ENCODE measurements at regions not wholly inside any gene's neighbourhood (a gene's known extent, or its start where the extent isn't known, plus 50 kb on each side); places are given as distances from the start of the nearest gene placed in this dataset.

- DNase-seq (no peak), ATAC-seq (no peak)
- Mint-ChIP-seq H3K9me3 (peaks cover 10 to 63% (median 29%) of the 10 kb centered on the region in 11 donors), H3K4me1 (no peaks in the 10 kb centered on the region), H3K36me3 (peaks cover 0 to 4% (median 0%) of the 10 kb centered on the region in 5 donors), H3K4me3 (no peak overlapping the region), H3K27ac (no peak overlapping the region), H3K27me3 (no peaks in the 10 kb centered on the region)
- Histone ChIP-seq H3K27me3 (ENCODE audit: control insufficient read depth in 2 of 2, insufficient read depth in 2 of 2, low read length in 2 of 2) (no peaks in the 10 kb centered on the region), H3K4me3 (ENCODE audit: low read length) (no peak overlapping the region), H3K4me1 (ENCODE audit: control insufficient read depth in 2 of 2, insufficient read depth in 2 of 2, low read length in 2 of 2) (no peaks in the 10 kb centered on the region), H3K9me3 (ENCODE audit: control insufficient read depth in 2 of 3, low read length in 3 of 3) (peaks cover 0 to 43% (median 0%) of the 10 kb centered on the region in 3 experiments), H3K27ac (ENCODE audit: low read depth, low read length) (no peak overlapping the region), H3K36me3 (ENCODE audit: control insufficient read depth in 2 of 3, insufficient read depth in 3 of 3, low read length in 3 of 3) (no peaks in the 10 kb centered on the region)
- CTCF ChIA-PET, result no interaction called here
- intact Hi-C loops (cut with micrococcal nuclease), result no loop called here
- POLR2A ChIA-PET, result no interaction called here
Measured at GRCh38 chr16:35201151-35201550, 1741.7 kb downstream of the TP53TG3F start.

GRCh38 chr16:35203636-35204035 lies 1744.2 kb downstream of the TP53TG3F start:
- no peak overlapping the region for H3K4me3 ChIP-seq (ENCODE audit: low read length)
- Mint-ChIP-seq H3K27ac (no peak overlapping the region), H3K27me3 (no peaks in the 10 kb centered on the region), H3K36me3 (peaks cover 0 to 4% (median 0%) of the 10 kb centered on the region in 5 donors), H3K4me3 (no peak overlapping the region), H3K9me3 (peaks cover 9 to 50% (median 24%) of the 10 kb centered on the region in 11 donors), H3K4me1 (no peaks in the 10 kb centered on the region)
- ChIA-PET POLR2A (no interaction called here), CTCF (no interaction called here)
- ATAC-seq, result no peak
- no peaks in the 10 kb centered on the region for H3K4me1 ChIP-seq (ENCODE audit: control insufficient read depth in 2 of 2, insufficient read depth in 2 of 2, low read length in 2 of 2)
- H3K27me3 ChIP-seq (ENCODE audit: control insufficient read depth in 2 of 2, insufficient read depth in 2 of 2, low read length in 2 of 2), result no peaks in the 10 kb centered on the region
- peaks cover 0 to 43% (median 0%) of the 10 kb centered on the region in 3 experiments for H3K9me3 ChIP-seq (ENCODE audit: control insufficient read depth in 2 of 3, low read length in 3 of 3)
- H3K27ac ChIP-seq (ENCODE audit: low read depth, low read length), result no peak overlapping the region
- DNase-seq, result no peak
- intact Hi-C loops (cut with micrococcal nuclease), result no loop called here
- H3K36me3 ChIP-seq (ENCODE audit: control insufficient read depth in 2 of 3, insufficient read depth in 3 of 3, low read length in 3 of 3), result no peaks in the 10 kb centered on the region

GRCh38 chr16:35207059-35207999 lies 1747.9 kb downstream of the TP53TG3F start:
- no peak overlapping the region for H3K4me3 Mint-ChIP-seq
- CTCF ChIA-PET, result no interaction called here
- H3K27ac Mint-ChIP-seq, result no peak overlapping the region

GRCh38 chr16:35208001-35208935 lies 1748.9 kb downstream of the TP53TG3F start:
- no peak overlapping the region for H3K27ac Mint-ChIP-seq
- peaks cover 4 to 31% (median 11%) of the 10 kb centered on the region in 11 donors for H3K9me3 Mint-ChIP-seq
- POLR2A ChIA-PET, result no interaction called here

More at GRCh38 chr16:35207059-35207999, 1747.9 kb downstream of the TP53TG3F start:
- H3K4me1 Mint-ChIP-seq, result no peaks in the 10 kb centered on the region
- H3K9me3 ChIP-seq (ENCODE audit: control insufficient read depth in 2 of 3, low read length in 3 of 3), result peaks cover 0 to 24% (median 0%) of the 10 kb centered on the region in 3 experiments
- no peak overlapping the region for H3K27ac ChIP-seq (ENCODE audit: low read depth, low read length)
- H3K27me3 Mint-ChIP-seq, result no peaks in the 10 kb centered on the region
- H3K36me3 Mint-ChIP-seq, result no peaks in the 10 kb centered on the region
- ATAC-seq, result no peak
- H3K27me3 ChIP-seq (ENCODE audit: control insufficient read depth in 2 of 2, insufficient read depth in 2 of 2, low read length in 2 of 2), result no peaks in the 10 kb centered on the region
- POLR2A ChIA-PET, result no interaction called here
- no peak for DNase-seq
- H3K4me3 ChIP-seq (ENCODE audit: low read length), result no peak overlapping the region
- no peaks in the 10 kb centered on the region for H3K4me1 ChIP-seq (ENCODE audit: control insufficient read depth in 2 of 2, insufficient read depth in 2 of 2, low read length in 2 of 2)
- peaks cover 4 to 38% (median 13%) of the 10 kb centered on the region in 11 donors for H3K9me3 Mint-ChIP-seq
- intact Hi-C loops (cut with micrococcal nuclease), result no loop called here
- H3K36me3 ChIP-seq (ENCODE audit: control insufficient read depth in 2 of 3, insufficient read depth in 3 of 3, low read length in 3 of 3), result no peaks in the 10 kb centered on the region

GRCh38 chr16:35210681-35211433 lies 1751.4 kb downstream of the TP53TG3F start:
- intact Hi-C loops (cut with micrococcal nuclease), result no loop called here
- ATAC-seq (no peak), DNase-seq (no peak)
- H3K9me3 Mint-ChIP-seq, result peaks cover 5 to 24% (median 11%) of the 10 kb centered on the region in 11 donors
- POLR2A ChIA-PET, result no interaction called here
- Histone ChIP-seq H3K9me3 (ENCODE audit: control insufficient read depth in 2 of 3, low read length in 3 of 3) (peaks cover 0 to 20% (median 0%) of the 10 kb centered on the region in 3 experiments), H3K36me3 (ENCODE audit: control insufficient read depth in 2 of 3, insufficient read depth in 3 of 3, low read length in 3 of 3) (no peaks in the 10 kb centered on the region), H3K4me1 (ENCODE audit: control insufficient read depth in 2 of 2, insufficient read depth in 2 of 2, low read length in 2 of 2) (no peaks in the 10 kb centered on the region), H3K27me3 (ENCODE audit: control insufficient read depth in 2 of 2, insufficient read depth in 2 of 2, low read length in 2 of 2) (no peaks in the 10 kb centered on the region), H3K4me3 (ENCODE audit: low read length) (no peak overlapping the region), H3K27ac (ENCODE audit: low read depth, low read length) (no peak overlapping the region)
- H3K36me3 Mint-ChIP-seq, result no peaks in the 10 kb centered on the region
- H3K4me1 Mint-ChIP-seq, result no peaks in the 10 kb centered on the region
- CTCF ChIA-PET, result no interaction called here
- no peak overlapping the region for H3K4me3 Mint-ChIP-seq
- no peaks in the 10 kb centered on the region for H3K27me3 Mint-ChIP-seq
- no peak overlapping the region for H3K27ac Mint-ChIP-seq

More at GRCh38 chr16:35208001-35208935, 1748.9 kb downstream of the TP53TG3F start:
- H3K4me1 ChIP-seq (ENCODE audit: control insufficient read depth in 2 of 2, insufficient read depth in 2 of 2, low read length in 2 of 2), result no peaks in the 10 kb centered on the region
- Mint-ChIP-seq H3K4me3 (no peak overlapping the region), H3K36me3 (no peaks in the 10 kb centered on the region), H3K4me1 (no peaks in the 10 kb centered on the region), H3K27me3 (no peaks in the 10 kb centered on the region)
- H3K9me3 ChIP-seq (ENCODE audit: control insufficient read depth in 2 of 3, low read length in 3 of 3), result peaks cover 0 to 20% (median 0%) of the 10 kb centered on the region in 3 experiments
- intact Hi-C loops (cut with micrococcal nuclease), result no loop called here
- no peaks in the 10 kb centered on the region for H3K27me3 ChIP-seq (ENCODE audit: control insufficient read depth in 2 of 2, insufficient read depth in 2 of 2, low read length in 2 of 2)
- H3K36me3 ChIP-seq (ENCODE audit: control insufficient read depth in 2 of 3, insufficient read depth in 3 of 3, low read length in 3 of 3), result no peaks in the 10 kb centered on the region
- CTCF ChIA-PET, result no interaction called here
- no peak overlapping the region for H3K4me3 ChIP-seq (ENCODE audit: low read length)
- DNase-seq (no peak), ATAC-seq (no peak)
- H3K27ac ChIP-seq (ENCODE audit: low read depth, low read length), result no peak overlapping the region

- no peaks in the 10 kb centered on the region for H3K36me3 ChIP-seq (ENCODE audit: control insufficient read depth in 2 of 3, insufficient read depth in 3 of 3, low read length in 3 of 3)
- Mint-ChIP-seq H3K9me3 (peaks cover 0 to 34% (median 18%) of the 10 kb centered on the region in 11 donors), H3K36me3 (no peaks in the 10 kb centered on the region), H3K4me1 (no peaks in the 10 kb centered on the region), H3K27me3 (no peaks in the 10 kb centered on the region), H3K4me3 (no peak overlapping the region), H3K27ac (no peak overlapping the region)
- H3K4me1 ChIP-seq (ENCODE audit: control insufficient read depth in 2 of 2, insufficient read depth in 2 of 2, low read length in 2 of 2), result no peaks in the 10 kb centered on the region
- H3K27me3 ChIP-seq (ENCODE audit: control insufficient read depth in 2 of 2, insufficient read depth in 2 of 2, low read length in 2 of 2), result no peaks in the 10 kb centered on the region
- ATAC-seq (no peak), DNase-seq (no peak)
- no peak overlapping the region for H3K27ac ChIP-seq (ENCODE audit: low read depth, low read length)
- H3K9me3 ChIP-seq (ENCODE audit: control insufficient read depth in 2 of 3, low read length in 3 of 3), result peaks cover 0 to 3% (median 0%) of the 10 kb centered on the region in 3 experiments
- intact Hi-C loops (cut with micrococcal nuclease), result no loop called here
- CTCF ChIA-PET, result no interaction called here
- POLR2A ChIA-PET, result no interaction called here
- no peak overlapping the region for H3K4me3 ChIP-seq (ENCODE audit: low read length)
Measured at GRCh38 chr16:35214840-35215239, 1755.4 kb downstream of the TP53TG3F start.

Measured in naive thymus-derived CD4-positive, alpha-beta T cell (primary cell).